Germinal center (tissue), 1 donor: ENCODE measurements at regions not wholly inside any gene's neighbourhood (a gene's known extent, or its start where the extent isn't known, plus 50 kb on each side); places are given as distances from the start of the nearest gene placed in this dataset.

Experiments
- DNase-seq: peaks from one replicate; pipeline ENCODE4 v3.0.0; 2012; ENCODE audit warnings: mixed read lengths, low spot score

GRCh38 chr10:71123023-71123422 is 89.3 kb upstream of the UNC5B start:
- DNase-seq = no peak

GRCh38 chr10:71124921-71125748 is 87.2 kb upstream of the UNC5B start:
- peak; percentile 1 for DNase-seq

DNA sequence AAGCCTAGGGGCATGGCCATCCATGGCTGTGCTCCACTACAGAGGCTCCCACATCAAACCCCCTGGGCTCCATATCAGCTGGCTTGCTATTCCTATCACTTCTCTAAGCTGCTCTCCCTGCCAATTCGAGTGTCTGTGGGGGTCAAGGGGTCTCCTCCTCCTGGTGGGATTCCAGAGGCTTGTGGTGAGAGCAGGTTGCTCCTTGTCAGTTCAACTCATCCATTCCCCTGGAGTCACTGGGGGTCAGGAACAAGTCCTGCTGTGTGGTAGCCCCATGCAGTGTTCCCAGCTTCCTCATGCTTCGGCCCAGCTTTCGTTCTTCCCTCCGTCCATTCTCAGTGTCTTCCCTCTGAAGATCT is 86.6 kb upstream of the UNC5B start:
- DNase-seq = peak; percentile 0

DNA sequence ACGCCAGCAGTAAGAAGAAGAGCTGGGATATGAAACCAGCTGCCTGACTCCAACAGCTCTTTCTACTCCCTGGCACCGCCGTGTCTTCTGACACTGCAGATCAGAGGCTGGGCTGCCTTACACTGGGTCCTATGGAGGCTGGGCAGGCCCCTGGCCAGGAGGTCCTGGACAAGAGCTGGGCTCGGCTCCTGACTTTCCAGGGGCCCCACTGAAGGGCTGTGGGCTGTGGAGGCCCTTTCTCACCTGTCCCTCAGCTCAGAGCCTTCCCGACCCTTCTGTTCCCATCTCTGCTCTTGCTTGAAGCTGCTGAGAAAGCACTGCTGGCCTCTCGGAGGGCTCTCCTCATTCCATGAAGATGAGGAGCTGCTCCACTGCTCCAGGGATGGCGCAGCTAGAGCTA is 85.9 kb upstream of the UNC5B start:
- peak; percentile 1 for DNase-seq

- peak; percentile 0 for DNase-seq
Observed at GRCh38 chr10:71127104-71127503, 85.3 kb upstream of the UNC5B start.

GRCh38 chr10:71127773-71128172 is 84.6 kb upstream of the UNC5B start:
- peak; percentile 1 for DNase-seq

DNA sequence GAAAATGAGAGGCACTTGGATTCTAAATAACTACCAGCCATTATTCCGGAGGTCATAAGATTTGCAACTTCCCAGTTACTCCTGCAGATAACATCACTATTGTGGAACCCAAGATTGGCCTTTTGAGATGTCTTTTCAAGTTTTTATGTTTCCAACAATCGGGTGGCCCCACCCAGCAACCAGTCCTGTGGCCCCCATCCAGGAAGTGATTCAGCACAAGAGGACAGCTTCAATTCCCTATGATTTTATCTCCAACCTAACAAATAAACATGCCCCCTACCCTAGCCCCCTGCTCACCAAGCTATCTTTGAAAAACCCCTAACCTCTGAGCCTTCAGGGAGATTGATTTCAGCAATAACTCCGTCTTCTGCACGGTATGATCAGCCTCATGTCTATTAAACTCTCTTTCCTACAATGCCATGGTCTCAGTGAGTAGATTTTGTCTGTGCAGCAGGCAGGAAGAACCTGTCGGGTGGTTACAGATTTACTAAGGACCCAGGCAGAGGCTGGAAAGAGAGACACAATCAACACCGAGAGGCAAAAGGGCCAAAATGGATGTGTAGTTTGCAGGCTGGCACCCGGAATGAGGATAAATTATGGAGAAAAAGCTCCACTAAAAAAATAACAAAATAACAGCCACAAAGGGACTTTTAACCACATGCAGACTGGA is 83.9 kb upstream of the UNC5B start:
- DNase-seq = no peak

GRCh38 chr10:71131096-71131495 is 81.3 kb upstream of the UNC5B start:
- DNase-seq = no peak

GRCh38 chr10:71131508-71132088 is 80.8 kb upstream of the UNC5B start:
- no peak for DNase-seq

DNA sequence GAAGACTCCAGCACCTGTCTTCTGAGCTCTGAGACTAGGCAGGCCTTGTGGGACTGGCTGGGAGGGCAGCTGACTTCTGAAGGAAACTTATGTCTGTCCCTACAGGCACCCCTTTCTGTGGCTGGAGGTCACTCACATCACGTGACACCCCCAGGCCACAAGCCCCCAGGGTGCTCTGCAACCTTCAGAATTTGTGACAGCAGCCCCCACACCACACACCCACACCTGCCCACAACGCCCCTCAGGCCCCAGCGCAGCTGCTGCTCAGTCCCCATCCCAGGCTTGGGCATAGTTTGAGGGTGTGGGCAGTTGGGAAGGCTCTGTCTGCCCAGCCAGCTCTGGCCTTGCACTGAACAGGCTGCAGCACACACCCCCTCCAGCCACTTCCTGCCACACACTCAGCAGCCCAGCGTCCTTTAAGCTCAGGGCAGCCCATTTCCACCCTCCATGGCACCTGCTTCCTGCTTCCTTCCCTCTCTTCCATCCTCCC is 80.0 kb upstream of the UNC5B start:
- no peak for DNase-seq

DNA sequence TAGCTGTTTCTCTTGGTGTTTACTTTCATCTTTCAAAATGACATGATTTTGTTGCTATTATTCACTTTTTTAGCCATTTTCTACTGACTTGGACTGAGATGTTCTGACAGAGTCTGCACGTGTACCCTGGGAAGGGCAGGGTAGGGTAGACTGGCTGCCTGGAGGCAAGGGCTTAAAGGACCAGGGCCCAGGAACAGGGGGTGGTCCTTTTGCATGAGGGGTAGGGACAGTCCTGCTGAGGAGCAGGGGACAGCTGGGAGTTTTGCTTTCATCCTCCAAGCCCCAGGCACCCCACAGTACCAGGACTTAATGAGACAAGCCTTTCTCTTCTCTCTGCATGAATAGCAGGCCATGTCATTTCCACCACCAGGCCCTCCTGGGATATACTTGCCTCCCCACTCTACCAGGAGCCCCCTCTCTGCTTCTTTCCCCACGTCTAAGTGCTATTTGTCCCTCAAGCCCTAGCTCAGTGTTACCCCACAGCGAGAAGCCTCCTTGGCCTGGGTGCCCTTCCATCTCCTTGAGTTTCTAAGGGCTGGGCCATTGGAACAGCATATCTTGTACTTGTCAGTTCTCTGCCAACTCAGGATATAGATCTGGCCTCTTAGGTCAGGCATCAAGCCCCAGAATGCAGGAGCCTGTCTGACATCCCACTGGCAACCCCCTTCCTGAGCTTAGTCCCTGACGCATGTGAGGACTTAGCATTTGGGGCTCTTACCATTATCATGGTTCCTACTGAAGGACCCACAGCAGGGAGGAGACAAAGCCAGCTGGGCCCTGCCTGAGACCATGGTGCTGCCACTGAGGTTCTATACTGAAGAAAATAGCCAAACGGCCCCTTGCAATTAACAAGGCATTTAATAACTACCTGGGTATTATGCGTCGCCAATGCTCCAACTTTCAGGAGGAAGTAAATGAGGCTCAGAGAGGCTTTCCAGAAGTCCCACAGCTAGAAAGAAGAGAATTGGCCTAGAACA is 78.4 kb upstream of the UNC5B start:
- DNase-seq = no peak

DNA sequence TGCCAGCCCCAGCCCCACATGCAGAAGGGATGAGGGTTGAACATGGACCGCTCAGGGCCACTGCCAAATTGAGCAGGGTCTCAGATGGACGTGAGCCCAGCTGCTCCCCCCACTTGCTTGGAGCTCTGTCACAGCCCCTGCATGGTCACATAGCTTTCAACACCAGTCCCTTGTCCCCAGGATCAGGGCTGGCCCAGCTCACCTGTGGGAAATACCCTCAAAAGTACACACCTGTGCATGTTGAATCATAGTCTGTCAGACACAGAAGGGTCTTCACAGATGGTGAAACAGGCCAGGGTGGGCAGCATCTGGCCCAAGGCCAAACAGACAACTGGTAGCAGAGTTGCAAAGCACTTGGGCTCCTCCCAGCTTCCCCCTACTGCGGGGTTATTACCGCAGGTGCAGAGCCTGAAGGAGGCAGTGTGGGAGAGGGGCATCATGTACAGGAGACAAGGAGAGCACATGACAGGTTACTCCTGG is 77.6 kb upstream of the UNC5B start:
- no peak for DNase-seq

GRCh38 chr10:71135236-71135635 is 77.1 kb upstream of the UNC5B start:
- DNase-seq = no peak

GRCh38 chr10:71136036-71136721 is 76.2 kb upstream of the UNC5B start:
- no peak for DNase-seq

DNA sequence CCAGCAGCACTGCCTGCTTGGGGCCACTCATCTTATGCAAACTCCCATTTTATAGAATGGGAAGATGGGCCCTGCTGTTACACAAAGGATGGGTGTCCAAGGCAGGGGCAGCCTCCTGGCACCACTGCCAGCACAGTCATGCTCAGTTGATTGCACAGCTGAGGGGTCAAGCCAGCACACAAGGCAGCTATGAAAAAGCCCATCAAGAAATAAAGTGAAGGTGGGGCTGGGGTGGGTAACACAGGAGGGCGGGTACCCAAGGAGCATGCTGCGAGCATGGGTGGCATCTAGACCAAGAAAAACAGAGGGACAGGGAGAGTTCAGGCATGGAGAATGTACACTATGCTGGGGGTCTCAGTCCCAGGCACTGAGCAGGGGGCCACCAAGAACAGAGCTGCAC is 74.7 kb upstream of the UNC5B start:
- DNase-seq = no peak

GRCh38 chr10:71138166-71138830 is 74.1 kb upstream of the UNC5B start:
- DNase-seq = no peak

GRCh38 chr10:71141528-71141927 is 70.8 kb upstream of the UNC5B start:
- DNase-seq = no peak

DNA sequence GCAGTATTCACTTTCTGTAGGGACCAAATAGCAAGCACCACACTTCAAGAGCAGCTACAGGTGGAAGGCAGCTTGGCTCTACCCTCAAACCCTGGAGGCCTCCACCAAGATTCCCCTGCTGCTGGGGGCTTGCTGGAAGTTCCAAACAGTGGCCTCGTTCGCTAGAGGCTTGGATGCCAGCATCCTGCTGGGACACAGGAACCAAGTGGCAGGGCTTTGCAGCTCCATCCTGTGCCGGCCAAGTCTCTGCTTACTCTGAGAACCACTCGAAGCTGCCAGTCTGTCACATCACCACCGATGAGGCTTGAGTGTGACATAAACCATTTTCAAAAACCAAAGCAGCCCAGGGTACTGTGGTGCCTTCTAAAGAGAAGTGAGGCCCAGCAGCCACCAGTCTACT is 69.2 kb upstream of the UNC5B start:
- DNase-seq = no peak

GRCh38 chr10:71143610-71144009 is 68.8 kb upstream of the UNC5B start:
- DNase-seq = no peak

- no peak for DNase-seq
Observed at GRCh38 chr10:71144824-71145223, 67.5 kb upstream of the UNC5B start.
